ENCODE measurements at regions not wholly inside any gene's neighbourhood (a gene's known extent, or its start where the extent isn't known, plus 50 kb on each side); places are given as distances from the start of the nearest gene placed in this dataset.

- H2AK5ac ChIP-seq (ENCODE audit: low read depth, low read length) = no peak overlapping the region
- H3K14ac ChIP-seq (ENCODE audit: low read length) = no peak overlapping the region
- H3K4me1 ChIP-seq (ENCODE audit: control insufficient read depth in 2 of 2, insufficient read depth in 1 of 2, low read depth in 1 of 2, low read length in 2 of 2) = no peaks in the 10 kb centered on the region
- no peaks in the 10 kb centered on the region for H3K9me3 ChIP-seq (replicated peaks in 1 of 2; ENCODE audit: control insufficient read depth in 2 of 2, insufficient read depth in 1 of 2, low read depth in 1 of 2, low read length in 2 of 2)
- no peak overlapping the region for H3K4ac ChIP-seq (ENCODE audit: low read length)
- H2BK5ac ChIP-seq (ENCODE audit: low read length) = no peak overlapping the region
- no peak overlapping the region for H2AFZ ChIP-seq (ENCODE audit: low read length)
- no peak overlapping the region for H3K18ac ChIP-seq (ENCODE audit: low read length)
- no peak overlapping the region for H3K27ac ChIP-seq (replicated peaks; ENCODE audit: low read length)
- H2BK120ac ChIP-seq (ENCODE audit: low read depth, low read length) = no peak overlapping the region
- peak; percentile 21 for DNase-seq (ENCODE audit: low spot score)
- no peak overlapping the region for H3K9ac ChIP-seq (ENCODE audit: low read depth, low read length, poor library complexity)
- no peak overlapping the region for H3K23ac ChIP-seq (ENCODE audit: low read depth, low read length, poor library complexity)
- no peaks in the 10 kb centered on the region for H3K27me3 ChIP-seq (ENCODE audit: control insufficient read depth in 3 of 3, insufficient read depth in 3 of 3, low read depth in 1 of 3, low read length in 3 of 3)
- H2BK15ac ChIP-seq (ENCODE audit: low read length) = no peak overlapping the region
- no peaks in the 10 kb centered on the region for H3K36me3 ChIP-seq (replicated peaks in 1 of 2; ENCODE audit: control insufficient read depth in 2 of 2, insufficient read depth in 2 of 2, low read length in 2 of 2)
- no peak overlapping the region for H3K4me3 ChIP-seq (ENCODE audit: low read length in 2 of 2)
- no peak overlapping the region for H4K91ac ChIP-seq (ENCODE audit: low read depth, low read length, poor library complexity)
- H3K79me1 ChIP-seq (ENCODE audit: low read depth, low read length) = no peaks in the 10 kb centered on the region
- no peak overlapping the region for H2BK12ac ChIP-seq (ENCODE audit: low read length)
- H3K4me2 ChIP-seq (ENCODE audit: insufficient read depth, low read length, poor library complexity, severe bottlenecking) = no peak overlapping the region
- H4K8ac ChIP-seq (ENCODE audit: low read depth, low read length) = no peak overlapping the region
Measured at GRCh38 chr13:78317030-78317429, 286.3 kb downstream of the POU4F1 start.

DNA sequence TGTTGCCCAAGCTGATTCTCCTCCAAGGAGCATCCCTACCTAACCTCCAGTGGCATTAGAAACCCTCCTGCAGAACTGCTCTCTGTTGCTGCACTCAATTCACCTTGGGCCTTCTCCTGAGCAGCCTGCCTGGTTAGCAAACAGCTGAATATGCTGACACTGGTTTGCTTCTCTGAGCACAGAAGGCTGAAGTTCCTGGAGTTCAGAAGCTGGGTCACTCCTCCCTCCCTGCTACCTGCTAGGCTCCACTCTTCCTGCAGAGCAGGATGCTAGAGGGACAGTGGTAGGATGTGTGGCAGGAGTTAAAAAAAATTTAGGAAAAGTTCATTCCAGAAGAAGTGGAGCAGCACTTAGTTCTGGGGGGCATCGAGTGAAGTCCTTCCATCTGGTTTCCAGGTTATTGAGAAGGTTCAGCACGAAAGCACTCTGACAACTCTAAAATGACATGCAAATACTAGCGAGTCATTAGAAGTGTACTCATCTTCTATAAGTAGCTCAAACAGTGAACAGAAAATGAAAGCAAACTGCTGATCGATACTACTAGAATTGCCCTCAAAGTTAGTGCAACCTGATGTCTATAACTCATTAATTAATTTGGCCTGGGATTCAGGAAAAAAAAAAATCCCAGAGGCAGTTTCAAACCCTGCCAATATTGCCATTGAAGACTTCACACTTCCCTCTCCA, 293.7 kb downstream of the POU4F1 start:
- peak overlapping the region; percentile 30 for H2BK15ac ChIP-seq (ENCODE audit: low read length)
- H3K4ac ChIP-seq (ENCODE audit: low read length) = no peak overlapping the region
- no peaks in the 10 kb centered on the region for H3K9me3 ChIP-seq (replicated peaks in 1 of 2; ENCODE audit: control insufficient read depth in 2 of 2, insufficient read depth in 1 of 2, low read depth in 1 of 2, low read length in 2 of 2)
- no peak overlapping the region for H3K14ac ChIP-seq (ENCODE audit: low read length)
- H2AK5ac ChIP-seq (ENCODE audit: low read depth, low read length) = no peak overlapping the region
- H4K8ac ChIP-seq (ENCODE audit: low read depth, low read length) = no peak overlapping the region
- no peak overlapping the region for H3K4me2 ChIP-seq (ENCODE audit: insufficient read depth, low read length, poor library complexity, severe bottlenecking)
- no peak for DNase-seq (ENCODE audit: low spot score)
- no peaks in the 10 kb centered on the region for H3K79me1 ChIP-seq (ENCODE audit: low read depth, low read length)
- H2AFZ ChIP-seq (ENCODE audit: low read length) = no peak overlapping the region
- H3K36me3 ChIP-seq (replicated peaks in 1 of 2; ENCODE audit: control insufficient read depth in 2 of 2, insufficient read depth in 2 of 2, low read length in 2 of 2) = no peaks in the 10 kb centered on the region
- H3K18ac ChIP-seq (ENCODE audit: low read length) = peak overlapping the region; percentile 27
- H3K9ac ChIP-seq (ENCODE audit: low read depth, low read length, poor library complexity) = no peak overlapping the region
- no peak overlapping the region for H3K27ac ChIP-seq (replicated peaks; ENCODE audit: low read length)
- WGBS, 2 donors (ENCODE audit: extremely low coverage in 2 of 2, insufficient read length in 2 of 2, insufficient replicate concordance in 1 of 2) = no CpG with 5 or more reads among the region's 4 CpGs
- H2BK12ac ChIP-seq (ENCODE audit: low read length) = no peak overlapping the region
- no peaks in the 10 kb centered on the region for H3K4me1 ChIP-seq (ENCODE audit: control insufficient read depth in 2 of 2, insufficient read depth in 1 of 2, low read depth in 1 of 2, low read length in 2 of 2)
- H2BK120ac ChIP-seq (ENCODE audit: low read depth, low read length) = no peak overlapping the region
- H3K4me3 ChIP-seq (ENCODE audit: low read length in 2 of 2) = no peak overlapping the region
- H2BK5ac ChIP-seq (ENCODE audit: low read length) = no peak overlapping the region
- no peak overlapping the region for H4K91ac ChIP-seq (ENCODE audit: low read depth, low read length, poor library complexity)
- peaks cover 0 to 2% (median 0%) of the 10 kb centered on the region in 3 experiments for H3K27me3 ChIP-seq (ENCODE audit: control insufficient read depth in 3 of 3, insufficient read depth in 3 of 3, low read depth in 1 of 3, low read length in 3 of 3)
- no peak overlapping the region for H3K23ac ChIP-seq (ENCODE audit: low read depth, low read length, poor library complexity)

DNA sequence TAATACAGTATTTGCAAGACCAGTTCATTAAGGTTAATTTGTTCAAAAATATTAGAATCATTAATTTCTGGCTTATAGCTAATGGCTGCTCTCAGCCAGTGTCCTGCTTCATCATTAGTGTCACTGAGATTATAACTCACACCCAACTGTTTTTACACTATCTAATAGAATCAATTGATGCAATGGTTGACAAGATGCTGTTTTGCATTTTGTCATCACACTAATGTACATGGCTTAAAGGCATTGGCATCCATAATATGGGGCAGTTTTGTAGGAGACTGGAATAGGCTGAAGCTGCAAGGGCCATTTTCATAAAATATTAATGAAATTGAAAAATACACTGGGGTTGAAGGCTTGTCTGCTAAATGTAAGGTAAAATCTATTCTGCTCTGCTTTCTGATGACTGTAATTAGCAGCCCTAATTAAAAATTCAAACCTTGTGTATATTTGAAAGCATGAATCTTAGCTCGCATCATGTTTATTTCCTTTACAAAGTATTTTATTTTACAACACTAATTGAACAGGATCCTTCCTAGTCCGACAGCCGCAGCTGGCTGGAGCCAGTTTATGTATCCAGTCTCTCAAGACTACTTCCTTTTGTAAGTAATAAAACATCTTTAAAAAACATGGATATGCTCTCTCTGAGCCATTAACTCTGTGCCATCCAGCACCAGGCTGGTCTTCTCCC, 296.7 kb downstream of the POU4F1 start:
- H3K18ac ChIP-seq (ENCODE audit: low read length) = no peak overlapping the region
- H4K91ac ChIP-seq (ENCODE audit: low read depth, low read length, poor library complexity) = no peak overlapping the region
- H3K9me3 ChIP-seq (replicated peaks in 1 of 2; ENCODE audit: control insufficient read depth in 2 of 2, insufficient read depth in 1 of 2, low read depth in 1 of 2, low read length in 2 of 2) = no peaks in the 10 kb centered on the region
- no peak overlapping the region for H2AFZ ChIP-seq (ENCODE audit: low read length)
- H3K4ac ChIP-seq (ENCODE audit: low read length) = no peak overlapping the region
- no peak overlapping the region for H2BK5ac ChIP-seq (ENCODE audit: low read length)
- no peak overlapping the region for H2BK120ac ChIP-seq (ENCODE audit: low read depth, low read length)
- H2BK15ac ChIP-seq (ENCODE audit: low read length) = no peak overlapping the region
- H3K9ac ChIP-seq (ENCODE audit: low read depth, low read length, poor library complexity) = no peak overlapping the region
- peaks cover 0 to 2% (median 0%) of the 10 kb centered on the region in 3 experiments for H3K27me3 ChIP-seq (ENCODE audit: control insufficient read depth in 3 of 3, insufficient read depth in 3 of 3, low read depth in 1 of 3, low read length in 3 of 3)
- no peak overlapping the region for H4K8ac ChIP-seq (ENCODE audit: low read depth, low read length)
- no peak overlapping the region for H2BK12ac ChIP-seq (ENCODE audit: low read length)
- no peak overlapping the region for H2AK5ac ChIP-seq (ENCODE audit: low read depth, low read length)
- WGBS, 2 donors (ENCODE audit: extremely low coverage in 2 of 2, insufficient read length in 2 of 2, insufficient replicate concordance in 1 of 2) = no CpG with 5 or more reads among the region's 3 CpGs
- no peak overlapping the region for H3K23ac ChIP-seq (ENCODE audit: low read depth, low read length, poor library complexity)
- no peak overlapping the region for H3K14ac ChIP-seq (ENCODE audit: low read length)
- H3K27ac ChIP-seq (replicated peaks; ENCODE audit: low read length) = no peak overlapping the region
- H3K4me3 ChIP-seq (ENCODE audit: low read length in 2 of 2) = no peak overlapping the region
- no peaks in the 10 kb centered on the region for H3K4me1 ChIP-seq (ENCODE audit: control insufficient read depth in 2 of 2, insufficient read depth in 1 of 2, low read depth in 1 of 2, low read length in 2 of 2)
- DNase-seq (ENCODE audit: low spot score) = no peak
- no peaks in the 10 kb centered on the region for H3K79me1 ChIP-seq (ENCODE audit: low read depth, low read length)
- H3K36me3 ChIP-seq (replicated peaks in 1 of 2; ENCODE audit: control insufficient read depth in 2 of 2, insufficient read depth in 2 of 2, low read length in 2 of 2) = no peaks in the 10 kb centered on the region
- no peak overlapping the region for H3K4me2 ChIP-seq (ENCODE audit: insufficient read depth, low read length, poor library complexity, severe bottlenecking)

DNA sequence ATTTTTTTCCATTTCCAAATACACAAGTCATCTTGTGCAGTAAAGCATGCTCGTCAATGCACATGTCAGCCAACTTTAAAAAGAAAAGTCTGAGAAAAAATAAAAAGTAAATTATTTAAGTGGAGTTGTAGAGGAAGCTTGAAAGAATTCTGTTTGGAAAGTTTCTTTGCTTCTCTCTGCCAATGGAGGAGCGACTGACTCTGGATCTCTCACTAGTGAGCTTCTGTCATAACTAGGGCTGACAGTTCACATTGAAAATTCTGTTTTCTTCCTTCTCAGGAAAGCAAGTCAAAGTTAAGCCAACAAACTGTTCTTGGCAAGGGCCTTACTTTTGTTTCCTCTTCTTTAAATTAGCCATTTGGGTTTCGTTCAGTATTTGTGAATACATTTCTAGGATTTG, 298.2 kb downstream of the POU4F1 start:
- Histone ChIP-seq H3K4me3 (ENCODE audit: low read length in 2 of 2) (no peak overlapping the region), H3K4ac (ENCODE audit: low read length) (no peak overlapping the region), H3K23ac (ENCODE audit: low read depth, low read length, poor library complexity) (no peak overlapping the region), H3K4me1 (ENCODE audit: control insufficient read depth in 2 of 2, insufficient read depth in 1 of 2, low read depth in 1 of 2, low read length in 2 of 2) (no peaks in the 10 kb centered on the region), H3K27ac (replicated peaks; ENCODE audit: low read length) (no peak overlapping the region), H4K91ac (ENCODE audit: low read depth, low read length, poor library complexity) (no peak overlapping the region), H3K18ac (ENCODE audit: low read length) (no peak overlapping the region), H2BK15ac (ENCODE audit: low read length) (no peak overlapping the region), H3K4me2 (ENCODE audit: insufficient read depth, low read length, poor library complexity, severe bottlenecking) (no peak overlapping the region), H3K9ac (ENCODE audit: low read depth, low read length, poor library complexity) (no peak overlapping the region), H2AK5ac (ENCODE audit: low read depth, low read length) (no peak overlapping the region), H3K9me3 (replicated peaks in 1 of 2; ENCODE audit: control insufficient read depth in 2 of 2, insufficient read depth in 1 of 2, low read depth in 1 of 2, low read length in 2 of 2) (no peaks in the 10 kb centered on the region), H3K36me3 (replicated peaks in 1 of 2; ENCODE audit: control insufficient read depth in 2 of 2, insufficient read depth in 2 of 2, low read length in 2 of 2) (no peaks in the 10 kb centered on the region), H2AFZ (ENCODE audit: low read length) (no peak overlapping the region), H2BK5ac (ENCODE audit: low read length) (no peak overlapping the region), H3K27me3 (ENCODE audit: control insufficient read depth in 3 of 3, insufficient read depth in 3 of 3, low read depth in 1 of 3, low read length in 3 of 3) (peaks cover 0 to 2% (median 0%) of the 10 kb centered on the region in 3 experiments), H3K79me1 (ENCODE audit: low read depth, low read length) (no peaks in the 10 kb centered on the region), H4K8ac (ENCODE audit: low read depth, low read length) (no peak overlapping the region), H3K14ac (ENCODE audit: low read length) (no peak overlapping the region), H2BK12ac (ENCODE audit: low read length) (no peak overlapping the region), H2BK120ac (ENCODE audit: low read depth, low read length) (no peak overlapping the region)
- WGBS, 2 donors (ENCODE audit: extremely low coverage in 2 of 2, insufficient read length in 2 of 2, insufficient replicate concordance in 1 of 2) = no CpG with 5 or more reads among the region's 3 CpGs
- DNase-seq (ENCODE audit: low spot score) = no peak
